ENCODE measurements at regions not wholly inside any gene's neighbourhood (a gene's known extent, or its start where the extent isn't known, plus 50 kb on each side); places are given as distances from the start of the nearest gene placed in this dataset.
A peak's percentile ranks its signal among the peaks of the same experiment; 100 is the strongest.

- Histone ChIP-seq H3K36me3 (no peaks in the 10 kb centered on the region), H3K4me3 (ENCODE audit: low read depth, low read length) (no peak overlapping the region), H3K9me3 (no peaks in the 10 kb centered on the region), H3K4me1 (no peaks in the 10 kb centered on the region), H3K27me3 (no peaks in the 10 kb centered on the region)
- no peak for TF ChIP-seq CTCF (IDR thresholded peaks at IDR 0.05; ENCODE audit: low read depth, low read length)
- DNase-seq: no peak
Measured at GRCh38 chr18:25678221-25678620, 326.3 kb upstream of the ZNF521 start.

DNA sequence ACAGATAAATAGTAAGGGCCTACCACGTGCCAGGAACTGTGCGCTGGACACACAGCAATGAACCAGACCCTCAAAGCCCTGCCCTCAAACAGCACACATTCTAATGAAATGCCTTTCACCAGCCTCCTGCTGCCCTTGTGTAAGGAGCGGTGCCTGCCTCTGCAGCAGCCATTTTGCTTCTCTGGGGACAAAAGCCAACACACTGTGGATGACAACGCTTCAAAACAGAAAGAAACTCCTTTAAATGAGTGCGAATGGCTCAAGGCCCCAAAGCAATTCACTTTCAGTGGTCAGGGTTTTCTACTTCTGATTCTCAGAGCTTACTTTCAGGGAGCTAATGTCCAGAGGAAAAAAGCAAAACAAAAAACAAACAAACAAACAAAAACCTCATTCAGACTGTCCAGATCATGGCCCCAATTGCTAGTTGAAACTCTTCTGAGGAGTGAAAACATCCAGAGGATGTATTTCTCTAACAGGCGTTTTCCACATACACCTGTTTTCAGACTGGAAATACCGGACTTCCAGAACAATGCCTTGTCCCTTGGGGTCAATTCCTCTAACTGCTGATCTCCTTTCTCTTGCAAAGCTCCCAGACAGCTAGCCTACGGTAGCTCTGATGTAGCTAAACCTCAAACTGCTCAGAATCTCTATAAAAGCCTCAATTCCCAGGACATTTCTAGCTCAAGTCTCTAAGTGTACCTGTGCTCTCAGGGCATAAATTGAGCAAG is 323.3 kb upstream of the ZNF521 start:
- DNase-seq: no peak
- H3K4me3 ChIP-seq (ENCODE audit: low read depth, low read length): no peak overlapping the region
- no peaks in the 10 kb centered on the region for H3K4me1 ChIP-seq
- TF ChIP-seq CTCF (IDR thresholded peaks at IDR 0.05; ENCODE audit: low read depth, low read length): no peak
- no peaks in the 10 kb centered on the region for H3K27me3 ChIP-seq
- H3K36me3 ChIP-seq: no peaks in the 10 kb centered on the region
- H3K9me3 ChIP-seq: no peaks in the 10 kb centered on the region

DNA sequence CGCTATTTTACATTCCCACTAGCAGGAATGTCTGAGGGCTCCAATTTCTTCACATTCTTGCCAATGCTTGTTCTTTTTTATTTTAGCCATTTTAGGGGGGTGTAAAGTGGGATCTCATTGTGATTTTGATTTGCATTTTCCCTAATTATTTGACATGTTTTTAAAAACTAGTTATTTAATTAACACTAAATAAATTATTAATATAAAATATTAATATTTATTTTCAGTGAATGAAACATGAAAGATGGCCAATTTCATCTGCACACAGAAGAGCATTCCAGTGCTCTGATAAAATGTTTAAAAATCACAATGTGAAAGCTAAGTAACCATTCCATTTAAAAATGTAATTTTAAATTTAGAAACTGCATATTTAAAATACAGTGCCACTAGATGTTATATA is 322.2 kb upstream of the ZNF521 start:
- TF ChIP-seq CTCF (IDR thresholded peaks at IDR 0.05; ENCODE audit: low read depth, low read length): no peak
- H3K4me3 ChIP-seq (ENCODE audit: low read depth, low read length): no peak overlapping the region
- no peak for DNase-seq

DNA sequence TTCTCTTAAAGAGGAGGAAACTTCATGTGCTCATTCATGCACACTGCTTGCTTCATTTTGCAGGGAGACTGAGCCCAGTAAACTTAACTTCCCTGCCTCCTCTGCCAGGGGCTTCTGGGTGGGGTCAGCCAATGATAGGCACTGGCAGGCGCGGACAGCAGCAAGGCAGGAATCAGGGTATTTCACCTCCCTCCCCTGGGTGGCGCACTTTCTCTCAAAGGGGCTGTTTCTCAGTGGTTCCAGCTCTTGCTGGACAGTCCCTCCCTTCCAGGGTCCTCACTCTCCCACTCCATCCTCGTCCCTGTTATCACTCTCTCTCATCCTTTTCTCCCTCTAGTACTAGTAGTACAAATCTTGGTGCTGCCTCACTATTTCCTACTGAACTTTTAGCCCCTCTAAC is 320.5 kb upstream of the ZNF521 start:
- H3K9me3 ChIP-seq: no peaks in the 10 kb centered on the region
- no peaks in the 10 kb centered on the region for H3K36me3 ChIP-seq
- no peak overlapping the region for H3K4me3 ChIP-seq (ENCODE audit: low read depth, low read length)
- H3K27me3 ChIP-seq: no peaks in the 10 kb centered on the region
- peak; percentile 9 for DNase-seq
- no peaks in the 10 kb centered on the region for H3K4me1 ChIP-seq
- TF ChIP-seq CTCF (IDR thresholded peaks at IDR 0.05; ENCODE audit: low read depth, low read length): no peak

More for the DNA sequence above, 322.2 kb upstream of the ZNF521 start:
- no peaks in the 10 kb centered on the region for H3K4me1 ChIP-seq
- H3K36me3 ChIP-seq: no peaks in the 10 kb centered on the region
- H3K9me3 ChIP-seq: no peaks in the 10 kb centered on the region
- H3K27me3 ChIP-seq: no peaks in the 10 kb centered on the region

DNA sequence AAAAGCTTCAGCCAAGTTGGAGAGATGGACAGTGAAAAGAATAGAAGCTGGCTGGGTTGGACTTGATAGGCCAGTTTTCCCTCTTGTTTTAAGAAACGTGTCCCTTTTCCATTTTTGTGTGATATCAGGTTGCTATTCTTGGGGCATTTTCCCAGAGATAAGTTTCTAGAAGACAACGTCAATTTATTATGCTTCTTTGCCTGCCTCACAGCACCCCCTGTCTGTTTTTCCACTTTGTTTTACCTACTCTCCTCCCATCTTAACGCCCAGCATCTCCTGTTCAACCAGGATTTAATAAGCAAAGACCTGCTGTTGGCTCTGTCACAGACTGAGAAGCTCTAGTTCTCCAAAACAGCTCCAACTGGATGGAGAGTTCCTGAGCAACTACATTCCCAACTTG is 317.8 kb upstream of the ZNF521 start:
- TF ChIP-seq CTCF (IDR thresholded peaks at IDR 0.05; ENCODE audit: low read depth, low read length): no peak
- no peaks in the 10 kb centered on the region for H3K9me3 ChIP-seq
- no peaks in the 10 kb centered on the region for H3K27me3 ChIP-seq
- no peaks in the 10 kb centered on the region for H3K4me1 ChIP-seq
- no peak for DNase-seq
- no peaks in the 10 kb centered on the region for H3K36me3 ChIP-seq
- no peak overlapping the region for H3K4me3 ChIP-seq (ENCODE audit: low read depth, low read length)

GRCh38 chr18:25662272-25662671 is 310.3 kb upstream of the ZNF521 start:
- H3K4me1 ChIP-seq: no peaks in the 10 kb centered on the region
- no peaks in the 10 kb centered on the region for H3K36me3 ChIP-seq
- H3K9me3 ChIP-seq: no peaks in the 10 kb centered on the region
- H3K4me3 ChIP-seq (ENCODE audit: low read depth, low read length): no peak overlapping the region
- DNase-seq: no peak
- H3K27me3 ChIP-seq: no peaks in the 10 kb centered on the region
- TF ChIP-seq CTCF (IDR thresholded peaks at IDR 0.05; ENCODE audit: low read depth, low read length): no peak
